M059J (cell line): ENCODE measurements at regions not wholly inside any gene's neighbourhood (a gene's known extent, or its start where the extent isn't known, plus 50 kb on each side); places are given as distances from the start of the nearest gene placed in this dataset.
"Not testable (repeated sequence)": the region's sequence is repeated elsewhere in the genome, so short reads cannot be mapped to it uniquely, and the experiment has no call there.

Experiments
- DNase-seq: peaks from one replicate; pipeline ENCODE4 v3.0.0-alpha.2; 2012; ENCODE audit warnings: low read depth

GRCh38 chr3:5811016-5811415 is 623.5 kb downstream of the EDEM1 start:
- no peak for DNase-seq

- no peak for DNase-seq
Measured at GRCh38 chr3:5813521-5813920, 626.0 kb downstream of the EDEM1 start.

GRCh38 chr3:5822843-5823242 is 635.3 kb downstream of the EDEM1 start:
- no peak for DNase-seq

- no peak for DNase-seq
Measured at GRCh38 chr3:5826467-5826866, 639.0 kb downstream of the EDEM1 start.

GRCh38 chr3:5828251-5828650 is 640.7 kb downstream of the EDEM1 start:
- DNase-seq: no peak

- no peak for DNase-seq
Measured at GRCh38 chr3:5840056-5840455, 652.5 kb downstream of the EDEM1 start.

GRCh38 chr3:5841599-5841998 is 654.1 kb downstream of the EDEM1 start:
- DNase-seq: no peak

- no peak for DNase-seq
Measured at GRCh38 chr3:5846261-5846660, 658.8 kb downstream of the EDEM1 start.

GRCh38 chr3:5861151-5861550 is 673.6 kb downstream of the EDEM1 start:
- DNase-seq: no peak

GRCh38 chr3:5874931-5875341 is 687.4 kb downstream of the EDEM1 start:
- DNase-seq: no peak

GRCh38 chr3:5888851-5889250 is 701.3 kb downstream of the EDEM1 start:
- DNase-seq: no peak

GRCh38 chr3:5889374-5889773 is 701.9 kb downstream of the EDEM1 start:
- DNase-seq: no peak

- no peak for DNase-seq
Measured at GRCh38 chr3:5891711-5892110, 704.2 kb downstream of the EDEM1 start.

GRCh38 chr3:5898106-5898505 is 710.6 kb downstream of the EDEM1 start:
- no peak for DNase-seq

GRCh38 chr3:5899014-5899761 is 711.7 kb downstream of the EDEM1 start:
- no peak for DNase-seq

- DNase-seq: no peak
Measured at GRCh38 chr3:5917932-5918331, 730.4 kb downstream of the EDEM1 start.

GRCh38 chr3:5918626-5919025 is 731.1 kb downstream of the EDEM1 start:
- no peak for DNase-seq

- no peak for DNase-seq
Measured at GRCh38 chr3:5929027-5929426, 741.5 kb downstream of the EDEM1 start.

- DNase-seq: not testable (repeated sequence)
Measured at GRCh38 chr3:5944061-5944460, 756.6 kb downstream of the EDEM1 start.

- no peak for DNase-seq
Measured at GRCh38 chr3:5948084-5948483, 760.6 kb downstream of the EDEM1 start.

- no peak for DNase-seq
Measured at GRCh38 chr3:5951026-5951425, 763.5 kb downstream of the EDEM1 start.

- DNase-seq: no peak
Measured at GRCh38 chr3:5972586-5972985, 785.1 kb downstream of the EDEM1 start.

- no peak for DNase-seq
Measured at GRCh38 chr3:5974630-5975322, 787.3 kb downstream of the EDEM1 start.

- no peak for DNase-seq
Measured at GRCh38 chr3:5977331-5977730, 789.8 kb downstream of the EDEM1 start.
